ENCODE measurements at regions not wholly inside any gene's neighbourhood (a gene's known extent, or its start where the extent isn't known, plus 50 kb on each side); places are given as distances from the start of the nearest gene placed in this dataset.

GRCh38 chr10:36278176-36278575 lies 636.1 kb upstream of the FZD8 start:
- Histone ChIP-seq H3K4me3 (ENCODE audit: low read depth, low read length) (no peak overlapping the region), H3K9me3 (ENCODE audit: control insufficient read depth, insufficient read depth, low read depth, low read length) (no peaks in the 10 kb centered on the region), H3K4me1 (ENCODE audit: control insufficient read depth, insufficient read depth, low read length) (no peaks in the 10 kb centered on the region), H3K36me3 (ENCODE audit: control insufficient read depth, insufficient read depth, low read length) (no peaks in the 10 kb centered on the region), H3K9ac (ENCODE audit: low read length) (no peak overlapping the region), H3K27me3 (ENCODE audit: control insufficient read depth, insufficient read depth, low read length) (no peaks in the 10 kb centered on the region), H3K27ac (ENCODE audit: low read depth, low read length) (no peak overlapping the region)

DNA sequence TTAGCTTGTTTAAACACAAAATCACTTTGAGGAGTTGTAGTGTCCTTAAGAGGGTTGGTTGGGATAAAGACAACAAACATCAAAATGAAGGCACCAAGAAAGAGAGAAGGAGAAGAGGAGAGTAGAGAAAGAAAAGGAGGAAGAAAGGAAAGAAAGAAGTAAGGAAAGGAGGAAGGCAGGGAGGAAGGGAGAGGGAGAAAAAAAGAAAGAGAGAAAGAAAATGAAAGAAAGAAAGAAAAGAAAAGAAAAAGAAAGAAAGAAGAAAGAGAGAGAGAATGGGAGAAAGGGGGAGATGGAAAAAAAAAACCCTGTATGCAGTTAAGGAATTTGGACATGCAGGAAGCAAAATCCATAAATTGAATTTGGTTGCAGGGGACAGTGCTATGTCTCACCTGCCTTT lies 635.4 kb upstream of the FZD8 start:
- H3K4me1 ChIP-seq (ENCODE audit: control insufficient read depth, insufficient read depth, low read length) = no peaks in the 10 kb centered on the region
- H3K9ac ChIP-seq (ENCODE audit: low read length) = no peak overlapping the region
- H3K27me3 ChIP-seq (ENCODE audit: control insufficient read depth, insufficient read depth, low read length) = no peaks in the 10 kb centered on the region
- H3K27ac ChIP-seq (ENCODE audit: low read depth, low read length) = no peak overlapping the region
- no peaks in the 10 kb centered on the region for H3K9me3 ChIP-seq (ENCODE audit: control insufficient read depth, insufficient read depth, low read depth, low read length)
- no peaks in the 10 kb centered on the region for H3K36me3 ChIP-seq (ENCODE audit: control insufficient read depth, insufficient read depth, low read length)
- H3K4me3 ChIP-seq (ENCODE audit: low read depth, low read length) = no peak overlapping the region

DNA sequence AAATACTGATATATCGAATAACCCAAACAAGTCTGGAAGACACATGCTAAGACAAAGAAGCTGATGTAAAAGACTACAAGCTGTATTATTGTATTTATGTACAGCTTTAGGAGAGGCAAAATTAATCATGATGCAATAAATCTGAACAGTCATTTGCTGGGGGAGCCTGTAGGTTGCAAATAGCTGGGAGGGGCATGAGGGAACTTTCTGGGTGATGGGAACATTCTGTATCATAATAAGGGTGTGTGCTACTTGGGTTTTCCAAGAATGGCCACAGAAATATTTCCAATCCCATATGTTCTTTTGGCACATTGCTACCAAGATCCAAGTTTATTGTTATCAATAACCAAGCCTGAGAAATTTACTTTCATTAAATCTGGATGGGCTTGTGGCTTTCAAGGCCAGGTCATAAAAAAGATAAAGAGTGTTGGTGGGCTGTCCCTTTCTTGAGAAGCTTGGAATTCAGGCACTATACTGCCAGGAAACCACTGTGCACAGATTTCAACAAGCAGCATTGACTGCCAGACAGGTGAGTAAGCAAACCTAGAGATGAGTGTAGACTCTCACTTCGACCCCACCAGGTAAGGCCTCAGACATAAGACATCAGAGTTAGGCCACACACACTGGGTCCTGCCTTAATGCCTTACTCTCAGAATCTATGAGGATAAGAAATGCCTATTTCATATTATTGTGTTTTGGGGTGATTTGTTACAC lies 629.7 kb upstream of the FZD8 start:
- H3K27ac ChIP-seq (ENCODE audit: low read depth, low read length) = no peak overlapping the region
- no peaks in the 10 kb centered on the region for H3K27me3 ChIP-seq (ENCODE audit: control insufficient read depth, insufficient read depth, low read length)
- no peaks in the 10 kb centered on the region for H3K36me3 ChIP-seq (ENCODE audit: control insufficient read depth, insufficient read depth, low read length)
- no peak overlapping the region for H3K4me3 ChIP-seq (ENCODE audit: low read depth, low read length)
- no peak overlapping the region for H3K9ac ChIP-seq (ENCODE audit: low read length)
- no peaks in the 10 kb centered on the region for H3K4me1 ChIP-seq (ENCODE audit: control insufficient read depth, insufficient read depth, low read length)
- no peaks in the 10 kb centered on the region for H3K9me3 ChIP-seq (ENCODE audit: control insufficient read depth, insufficient read depth, low read depth, low read length)

DNA sequence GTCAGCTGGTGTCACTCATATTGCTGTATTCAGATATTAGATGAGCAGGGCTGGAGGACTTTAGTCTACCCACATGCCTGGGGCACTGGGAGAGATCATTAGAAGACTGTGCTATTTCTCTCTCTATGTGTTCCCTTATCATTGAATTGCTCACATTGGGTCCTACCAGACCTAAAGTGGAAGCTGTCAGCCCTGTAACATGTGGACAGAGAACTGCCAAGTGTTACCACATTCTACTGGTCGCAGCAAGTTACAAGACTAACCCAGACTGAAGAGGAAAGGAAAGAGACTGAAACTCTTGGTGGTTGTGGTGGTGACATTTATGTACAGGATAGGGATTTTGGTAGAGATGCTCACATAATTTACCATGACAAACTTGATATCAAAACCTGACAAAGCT lies 627.1 kb upstream of the FZD8 start:
- Histone ChIP-seq H3K36me3 (ENCODE audit: control insufficient read depth, insufficient read depth, low read length) (no peaks in the 10 kb centered on the region), H3K4me1 (ENCODE audit: control insufficient read depth, insufficient read depth, low read length) (no peaks in the 10 kb centered on the region), H3K9me3 (ENCODE audit: control insufficient read depth, insufficient read depth, low read depth, low read length) (no peaks in the 10 kb centered on the region), H3K27me3 (ENCODE audit: control insufficient read depth, insufficient read depth, low read length) (no peaks in the 10 kb centered on the region), H3K9ac (ENCODE audit: low read length) (no peak overlapping the region), H3K4me3 (ENCODE audit: low read depth, low read length) (no peak overlapping the region), H3K27ac (ENCODE audit: low read depth, low read length) (no peak overlapping the region)

DNA sequence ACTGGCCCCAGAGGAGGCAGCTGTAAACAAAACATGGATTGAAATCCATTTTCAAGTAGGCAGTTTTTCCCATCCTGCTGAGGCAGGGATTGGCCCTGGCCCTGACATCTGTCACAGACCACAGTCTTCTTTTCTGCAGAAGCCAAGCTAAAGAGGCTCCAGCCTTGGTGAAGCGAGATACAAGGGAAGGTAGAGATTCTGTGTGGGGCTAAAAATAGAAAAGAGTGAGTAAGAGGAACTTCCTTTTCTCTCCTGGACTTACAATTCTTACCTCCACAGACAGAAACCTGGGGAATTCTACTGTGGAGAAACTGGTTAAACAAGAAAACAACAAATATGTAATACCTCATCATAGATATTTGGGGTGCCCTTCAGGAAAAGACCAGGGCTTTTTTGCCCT lies 624.8 kb upstream of the FZD8 start:
- Histone ChIP-seq H3K36me3 (ENCODE audit: control insufficient read depth, insufficient read depth, low read length) (no peaks in the 10 kb centered on the region), H3K27ac (ENCODE audit: low read depth, low read length) (no peak overlapping the region), H3K4me1 (ENCODE audit: control insufficient read depth, insufficient read depth, low read length) (no peaks in the 10 kb centered on the region), H3K4me3 (ENCODE audit: low read depth, low read length) (no peak overlapping the region), H3K27me3 (ENCODE audit: control insufficient read depth, insufficient read depth, low read length) (no peaks in the 10 kb centered on the region), H3K9me3 (ENCODE audit: control insufficient read depth, insufficient read depth, low read depth, low read length) (no peaks in the 10 kb centered on the region), H3K9ac (ENCODE audit: low read length) (no peak overlapping the region)

GRCh38 chr10:36265741-36266140 lies 623.6 kb upstream of the FZD8 start:
- no peak overlapping the region for H3K9ac ChIP-seq (ENCODE audit: low read length)
- H3K27ac ChIP-seq (ENCODE audit: low read depth, low read length) = no peak overlapping the region
- H3K9me3 ChIP-seq (ENCODE audit: control insufficient read depth, insufficient read depth, low read depth, low read length) = no peaks in the 10 kb centered on the region
- no peak overlapping the region for H3K4me3 ChIP-seq (ENCODE audit: low read depth, low read length)
- H3K27me3 ChIP-seq (ENCODE audit: control insufficient read depth, insufficient read depth, low read length) = no peaks in the 10 kb centered on the region
- no peaks in the 10 kb centered on the region for H3K36me3 ChIP-seq (ENCODE audit: control insufficient read depth, insufficient read depth, low read length)
- no peaks in the 10 kb centered on the region for H3K4me1 ChIP-seq (ENCODE audit: control insufficient read depth, insufficient read depth, low read length)

DNA sequence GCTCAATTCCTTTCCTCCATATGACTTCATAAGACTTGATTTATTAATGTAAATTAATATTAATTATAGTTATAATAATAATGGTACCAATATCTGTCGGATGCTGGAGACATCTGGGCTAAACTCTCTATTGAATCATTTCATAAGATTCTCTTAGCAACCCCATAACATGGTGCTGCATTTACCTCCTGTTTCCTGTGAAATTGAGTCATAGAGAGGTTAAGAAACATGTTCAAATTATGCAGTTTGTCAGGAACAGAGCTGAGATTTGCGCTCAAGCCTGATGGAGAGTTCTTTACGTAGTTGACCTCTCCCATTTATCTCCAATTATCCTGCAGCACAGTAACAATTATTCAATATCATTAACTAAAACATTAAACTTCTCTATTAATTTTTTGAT lies 621.8 kb upstream of the FZD8 start:
- no peaks in the 10 kb centered on the region for H3K27me3 ChIP-seq (ENCODE audit: control insufficient read depth, insufficient read depth, low read length)
- H3K36me3 ChIP-seq (ENCODE audit: control insufficient read depth, insufficient read depth, low read length) = no peaks in the 10 kb centered on the region
- H3K4me3 ChIP-seq (ENCODE audit: low read depth, low read length) = no peak overlapping the region
- H3K4me1 ChIP-seq (ENCODE audit: control insufficient read depth, insufficient read depth, low read length) = no peaks in the 10 kb centered on the region
- H3K9me3 ChIP-seq (ENCODE audit: control insufficient read depth, insufficient read depth, low read depth, low read length) = no peaks in the 10 kb centered on the region
- no peak overlapping the region for H3K27ac ChIP-seq (ENCODE audit: low read depth, low read length)
- H3K9ac ChIP-seq (ENCODE audit: low read length) = no peak overlapping the region

- no peak overlapping the region for H3K4me3 ChIP-seq (ENCODE audit: low read depth, low read length)
- H3K9ac ChIP-seq (ENCODE audit: low read length) = no peak overlapping the region
- no peaks in the 10 kb centered on the region for H3K36me3 ChIP-seq (ENCODE audit: control insufficient read depth, insufficient read depth, low read length)
- H3K9me3 ChIP-seq (ENCODE audit: control insufficient read depth, insufficient read depth, low read depth, low read length) = no peaks in the 10 kb centered on the region
- no peak overlapping the region for H3K27ac ChIP-seq (ENCODE audit: low read depth, low read length)
- no peaks in the 10 kb centered on the region for H3K27me3 ChIP-seq (ENCODE audit: control insufficient read depth, insufficient read depth, low read length)
- no peaks in the 10 kb centered on the region for H3K4me1 ChIP-seq (ENCODE audit: control insufficient read depth, insufficient read depth, low read length)
Measured at GRCh38 chr10:36256948-36257356, 614.9 kb upstream of the FZD8 start.

DNA sequence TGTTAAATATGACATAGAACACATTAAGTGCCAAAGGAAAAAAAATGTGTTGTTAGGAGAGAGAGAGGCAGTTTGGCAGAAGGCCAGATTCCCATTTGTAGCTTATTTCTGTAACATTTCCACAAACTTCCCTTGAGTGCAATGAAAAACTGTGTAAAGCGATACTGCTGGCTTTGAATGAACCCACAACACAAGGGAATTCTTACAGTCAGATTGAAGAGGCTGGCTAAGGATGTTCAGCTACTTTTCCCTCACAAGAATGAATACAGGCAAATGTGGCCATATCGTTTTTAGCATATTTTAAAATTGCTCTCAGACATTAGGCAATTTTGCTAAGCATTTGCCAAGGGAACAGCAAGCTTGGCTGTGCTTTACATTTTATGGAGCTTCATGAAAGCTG lies 614.1 kb upstream of the FZD8 start:
- Histone ChIP-seq H3K27ac (ENCODE audit: low read depth, low read length) (no peak overlapping the region), H3K9ac (ENCODE audit: low read length) (no peak overlapping the region), H3K36me3 (ENCODE audit: control insufficient read depth, insufficient read depth, low read length) (no peaks in the 10 kb centered on the region), H3K9me3 (ENCODE audit: control insufficient read depth, insufficient read depth, low read depth, low read length) (no peaks in the 10 kb centered on the region), H3K4me3 (ENCODE audit: low read depth, low read length) (no peak overlapping the region), H3K27me3 (ENCODE audit: control insufficient read depth, insufficient read depth, low read length) (no peaks in the 10 kb centered on the region), H3K4me1 (ENCODE audit: control insufficient read depth, insufficient read depth, low read length) (no peaks in the 10 kb centered on the region)

DNA sequence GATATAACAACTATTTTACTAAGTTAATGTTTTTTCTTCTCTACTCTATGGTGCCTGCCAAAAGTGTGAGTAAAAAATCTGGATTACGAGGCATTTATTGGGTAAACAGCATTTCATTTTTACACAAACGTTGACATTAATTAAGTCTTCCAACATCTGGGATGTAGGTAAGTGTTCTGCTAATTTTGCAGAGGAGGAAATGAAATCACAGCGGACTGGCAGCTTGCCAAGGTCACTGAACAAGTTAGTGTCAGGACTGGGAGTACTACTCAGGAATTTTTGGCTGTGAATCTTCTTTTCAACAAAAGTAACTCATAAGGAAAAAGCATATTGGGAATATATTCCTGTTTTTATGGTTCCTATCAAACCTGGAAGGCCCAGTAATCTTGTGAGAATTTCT lies 612.1 kb upstream of the FZD8 start:
- H3K36me3 ChIP-seq (ENCODE audit: control insufficient read depth, insufficient read depth, low read length) = no peaks in the 10 kb centered on the region
- H3K9ac ChIP-seq (ENCODE audit: low read length) = no peak overlapping the region
- H3K4me1 ChIP-seq (ENCODE audit: control insufficient read depth, insufficient read depth, low read length) = no peaks in the 10 kb centered on the region
- no peak overlapping the region for H3K4me3 ChIP-seq (ENCODE audit: low read depth, low read length)
- H3K9me3 ChIP-seq (ENCODE audit: control insufficient read depth, insufficient read depth, low read depth, low read length) = no peaks in the 10 kb centered on the region
- no peaks in the 10 kb centered on the region for H3K27me3 ChIP-seq (ENCODE audit: control insufficient read depth, insufficient read depth, low read length)
- H3K27ac ChIP-seq (ENCODE audit: low read depth, low read length) = no peak overlapping the region

DNA sequence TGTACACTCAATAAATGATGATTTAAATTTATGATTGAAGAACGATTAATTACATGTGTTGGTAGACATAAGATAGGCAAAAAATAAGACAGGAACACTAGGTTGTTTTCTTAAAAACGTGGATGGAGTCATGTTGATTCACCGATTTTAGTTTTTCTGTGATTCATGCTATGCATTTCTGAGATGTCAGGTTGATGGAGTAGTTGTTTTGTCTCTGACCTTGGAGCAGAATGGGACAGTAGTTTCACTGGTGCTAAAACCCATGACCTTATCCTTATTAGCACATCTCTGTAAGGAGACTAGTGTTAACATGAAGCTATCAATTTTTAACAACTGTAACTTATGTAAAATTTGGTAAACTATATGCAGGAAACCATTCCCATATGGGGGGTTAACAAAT lies 611.6 kb upstream of the FZD8 start:
- Histone ChIP-seq H3K27me3 (ENCODE audit: control insufficient read depth, insufficient read depth, low read length) (no peaks in the 10 kb centered on the region), H3K4me3 (ENCODE audit: low read depth, low read length) (no peak overlapping the region), H3K9ac (ENCODE audit: low read length) (no peak overlapping the region), H3K9me3 (ENCODE audit: control insufficient read depth, insufficient read depth, low read depth, low read length) (no peaks in the 10 kb centered on the region), H3K27ac (ENCODE audit: low read depth, low read length) (no peak overlapping the region), H3K4me1 (ENCODE audit: control insufficient read depth, insufficient read depth, low read length) (no peaks in the 10 kb centered on the region), H3K36me3 (ENCODE audit: control insufficient read depth, insufficient read depth, low read length) (no peaks in the 10 kb centered on the region)

DNA sequence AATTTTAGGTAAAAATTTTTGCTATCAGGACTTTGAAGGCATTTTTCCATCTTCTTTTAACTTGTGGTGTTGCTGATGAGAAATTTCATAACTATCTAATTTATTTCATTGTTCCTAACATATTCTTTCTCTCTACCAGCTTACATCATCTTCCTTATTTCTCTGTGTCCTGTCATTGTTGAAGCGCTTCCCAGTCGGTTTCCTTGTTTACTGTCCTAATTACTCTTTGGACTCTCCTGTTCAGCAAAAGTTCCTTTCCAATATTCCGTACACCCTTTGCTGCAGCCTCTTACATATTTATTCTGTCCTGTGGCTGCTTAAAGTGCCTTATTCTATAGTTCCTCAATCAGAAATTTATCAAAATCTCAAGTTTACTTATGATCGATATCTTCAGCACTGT lies 609.0 kb upstream of the FZD8 start:
- no peaks in the 10 kb centered on the region for H3K9me3 ChIP-seq (ENCODE audit: control insufficient read depth, insufficient read depth, low read depth, low read length)
- no peak overlapping the region for H3K27ac ChIP-seq (ENCODE audit: low read depth, low read length)
- no peak overlapping the region for H3K4me3 ChIP-seq (ENCODE audit: low read depth, low read length)
- H3K9ac ChIP-seq (ENCODE audit: low read length) = no peak overlapping the region
- H3K27me3 ChIP-seq (ENCODE audit: control insufficient read depth, insufficient read depth, low read length) = no peaks in the 10 kb centered on the region
- H3K36me3 ChIP-seq (ENCODE audit: control insufficient read depth, insufficient read depth, low read length) = no peaks in the 10 kb centered on the region
- H3K4me1 ChIP-seq (ENCODE audit: control insufficient read depth, insufficient read depth, low read length) = no peaks in the 10 kb centered on the region

All from HUES6 (cell line).